ENCODE measurements at regions not wholly inside any gene's neighbourhood (a gene's known extent, or its start where the extent isn't known, plus 50 kb on each side); places are given as distances from the start of the nearest gene placed in this dataset.

GRCh38 chr12:30437616-30438015, 258.1 kb downstream of the IPO8 start:
- POLR2A ChIA-PET (ENCODE audit: unreplicated experiment): interaction anchor here (0.6 kb wide), 1 partner anchor 36 kb away, joined by 3 read pairs; no protein-coding TSS in a partner anchor
- H3K27ac ChIP-seq (ENCODE audit: insufficient read depth, low read length): peak overlapping the region; percentile 97; the same call in 1 of the 2 replicates

More at GRCh38 chr12:30437616-30438015, 258.1 kb downstream of the IPO8 start:
- Histone ChIP-seq H3K4ac (ENCODE audit: low read depth, low read length) (peak overlapping the region; percentile 1; the same call in 1 of the 2 replicates), H2AK9ac (replicated peaks; ENCODE audit: low read depth, low read length, poor library complexity) (no peak overlapping the region), H2BK15ac (ENCODE audit: low read depth, low read length) (no peak overlapping the region), H4K20me1 (ENCODE audit: insufficient read depth, low read length) (no peaks in the 10 kb centered on the region), H4K5ac (ENCODE audit: low read depth, low read length) (peak overlapping the region; percentile 93; the same call in 1 of the 2 replicates), H3K23ac (ENCODE audit: low read depth, low read length) (no peak overlapping the region), H2BK20ac (ENCODE audit: low read depth, low read length) (peak overlapping the region; percentile 10; the same call in 1 of the 2 replicates), H2AFZ (replicated peaks; ENCODE audit: low read length, poor library complexity) (no peak overlapping the region), H3K4me1 (ENCODE audit: control insufficient read depth, insufficient read depth, low read length) (peaks cover 2% of the 10 kb centered on the region; the same call in 1 of the 2 replicates), H3K4me3 (ENCODE audit: insufficient read depth, low read depth, low read length) (no peak overlapping the region), H4K91ac (ENCODE audit: insufficient read depth, low read depth, low read length) (no peak overlapping the region), H4K8ac (ENCODE audit: low read depth in 2 of 2, low read length in 2 of 2) (no peak overlapping the region), H3K9ac (ENCODE audit: low read depth, low read length) (no peak overlapping the region; the same call in 1 of the 2 replicates), H3K9me1 (ENCODE audit: insufficient read depth, low read length) (no peaks in the 10 kb centered on the region), H3K79me1 (ENCODE audit: low read depth in 1 of 2, low read length in 2 of 2) (no peaks in the 10 kb centered on the region), H2BK120ac (ENCODE audit: low read depth, low read length) (peak overlapping the region; percentile 15; the same call in 1 of the 2 replicates), H2BK5ac (ENCODE audit: low read depth, low read length, poor library complexity, severe bottlenecking) (no peak overlapping the region), H2AK5ac (ENCODE audit: low read depth, low read length) (no peak overlapping the region), H3K36me3 (ENCODE audit: control insufficient read depth, insufficient read depth, low read length) (no peaks in the 10 kb centered on the region), H3K9me3 (ENCODE audit: control insufficient read depth, insufficient read depth, low read length) (no peaks in the 10 kb centered on the region), H3K27me3 (ENCODE audit: control insufficient read depth, insufficient read depth, low read length) (no peaks in the 10 kb centered on the region), H3K56ac (ENCODE audit: extremely low read depth, insufficient read depth, low read length) (no peak overlapping the region), H3K14ac (replicated peaks; ENCODE audit: low read depth, low read length) (no peak overlapping the region), H3K4me2 (ENCODE audit: low read depth, low read length) (peak overlapping the region; percentile 20; the same call in 1 of the 2 replicates), H3K18ac (ENCODE audit: low read depth, low read length) (peak overlapping the region; percentile 92; the same call in 1 of the 2 replicates)
- in situ Hi-C loops (cut with MboI; ENCODE audit: low sequenced_read_pairs) (no loop called here), dilution Hi-C loops (cut with HindIII; ENCODE audit: low sequenced_read_pairs, unreplicated experiment) (no loop called here), intact Hi-C loops (cut with micrococcal nuclease) (no loop called here)
- no peak for TF ChIP-seq SMC3 (IDR thresholded peaks at IDR 0.05; ENCODE audit: low read depth, low read length)
- no peak for TF ChIP-seq RCOR1 (IDR thresholded peaks at IDR 0.05; ENCODE audit: insufficient replicate concordance, low read length)
- TF ChIP-seq POLR2A (IDR thresholded peaks at IDR 0.05; ENCODE audit: low read depth, low read length): no peak
- no peak for TF ChIP-seq RFX5 (IDR thresholded peaks at IDR 0.05; ENCODE audit: low read depth, low read length)
- TF ChIP-seq CTCF (conservative IDR thresholded peaks at IDR 0.05; ENCODE audit: low read depth, low read length): no peak
- TF ChIP-seq MAZ (IDR thresholded peaks at IDR 0.05; ENCODE audit: borderline replicate concordance, low read depth, low read length): no peak
- no peak for TF ChIP-seq ELK1 (IDR thresholded peaks at IDR 0.05; ENCODE audit: borderline replicate concordance, low read depth, low read length)
- TF ChIP-seq MXI1 (IDR thresholded peaks at IDR 0.05; ENCODE audit: borderline replicate concordance, low read depth, low read length): no peak
- no peak for TF ChIP-seq BHLHE40 (IDR thresholded peaks at IDR 0.05; ENCODE audit: low read depth, low read length)
- TF ChIP-seq CHD1 (IDR thresholded peaks at IDR 0.05; ENCODE audit: low read depth, low read length): no peak
- no peak for TF ChIP-seq NFE2L2 (IDR thresholded peaks at IDR 0.05; ENCODE audit: low read depth, low read length)
- no peak for TF ChIP-seq FOS (IDR thresholded peaks at IDR 0.05; ENCODE audit: low read depth, low read length)
- DNase-seq: peak; percentile 21
- peak; percentile 80 for ATAC-seq (ENCODE audit: low read depth)
- no TSS peak for BruUV-seq (replicated peaks)
- CTCF ChIA-PET: no interaction called here
